ENCODE measurements at regions not wholly inside any gene's neighbourhood (a gene's known extent, or its start where the extent isn't known, plus 50 kb on each side); places are given as distances from the start of the nearest gene placed in this dataset.
"Not testable (repeated sequence)": the region's sequence is repeated elsewhere in the genome, so short reads cannot be mapped to it uniquely, and the experiment has no call there.

- not testable (repeated sequence) for H3K27me3 ChIP-seq (ENCODE audit: control insufficient read depth, insufficient read depth, low read length); H3K4me1 ChIP-seq (ENCODE audit: control insufficient read depth, insufficient read depth, low read length); H3K9me3 ChIP-seq (ENCODE audit: control insufficient read depth, low read length); H3K4me3 ChIP-seq (ENCODE audit: low read length); H3K9ac ChIP-seq (ENCODE audit: low read length); H3K36me3 ChIP-seq (ENCODE audit: control insufficient read depth, insufficient read depth, low read length)
Observed at GRCh38 chr1:121079655-121080054, 104.5 kb downstream of the FAM72B start.

GRCh38 chr1:121080197-121080903 lies 103.8 kb downstream of the FAM72B start:
- not testable (repeated sequence) for H3K4me1 ChIP-seq (ENCODE audit: control insufficient read depth, insufficient read depth, low read length); H3K4me3 ChIP-seq (ENCODE audit: low read length)

GRCh38 chr1:121080904-121081264 lies 103.3 kb downstream of the FAM72B start:
- H3K9me3 ChIP-seq (ENCODE audit: control insufficient read depth, low read length); H3K27me3 ChIP-seq (ENCODE audit: control insufficient read depth, insufficient read depth, low read length); H3K36me3 ChIP-seq (ENCODE audit: control insufficient read depth, insufficient read depth, low read length); H3K4me1 ChIP-seq (ENCODE audit: control insufficient read depth, insufficient read depth, low read length); H3K9ac ChIP-seq (ENCODE audit: low read length); H3K4me3 ChIP-seq (ENCODE audit: low read length): not testable (repeated sequence)

More at GRCh38 chr1:121080197-121080903, 103.8 kb downstream of the FAM72B start:
- not testable (repeated sequence) for H3K36me3 ChIP-seq (ENCODE audit: control insufficient read depth, insufficient read depth, low read length); H3K9me3 ChIP-seq (ENCODE audit: control insufficient read depth, low read length); H3K27me3 ChIP-seq (ENCODE audit: control insufficient read depth, insufficient read depth, low read length); H3K9ac ChIP-seq (ENCODE audit: low read length)

GRCh38 chr1:121081625-121082199 lies 102.4 kb downstream of the FAM72B start:
- H3K27me3 ChIP-seq (ENCODE audit: control insufficient read depth, insufficient read depth, low read length); H3K4me1 ChIP-seq (ENCODE audit: control insufficient read depth, insufficient read depth, low read length); H3K9ac ChIP-seq (ENCODE audit: low read length); H3K9me3 ChIP-seq (ENCODE audit: control insufficient read depth, low read length); H3K4me3 ChIP-seq (ENCODE audit: low read length); H3K36me3 ChIP-seq (ENCODE audit: control insufficient read depth, insufficient read depth, low read length): not testable (repeated sequence)

GRCh38 chr1:121082995-121083394 lies 101.1 kb downstream of the FAM72B start:
- H3K4me1 ChIP-seq (ENCODE audit: control insufficient read depth, insufficient read depth, low read length); H3K9ac ChIP-seq (ENCODE audit: low read length); H3K27me3 ChIP-seq (ENCODE audit: control insufficient read depth, insufficient read depth, low read length); H3K36me3 ChIP-seq (ENCODE audit: control insufficient read depth, insufficient read depth, low read length); H3K4me3 ChIP-seq (ENCODE audit: low read length); H3K9me3 ChIP-seq (ENCODE audit: control insufficient read depth, low read length): not testable (repeated sequence)

GRCh38 chr1:121086249-121086648 lies 97.9 kb downstream of the FAM72B start:
- not testable (repeated sequence) for H3K27me3 ChIP-seq (ENCODE audit: control insufficient read depth, insufficient read depth, low read length); H3K4me3 ChIP-seq (ENCODE audit: low read length); H3K36me3 ChIP-seq (ENCODE audit: control insufficient read depth, insufficient read depth, low read length); H3K4me1 ChIP-seq (ENCODE audit: control insufficient read depth, insufficient read depth, low read length); H3K9ac ChIP-seq (ENCODE audit: low read length); H3K9me3 ChIP-seq (ENCODE audit: control insufficient read depth, low read length)

GRCh38 chr1:121087221-121087620 lies 96.9 kb downstream of the FAM72B start:
- not testable (repeated sequence) for H3K9ac ChIP-seq (ENCODE audit: low read length); H3K27me3 ChIP-seq (ENCODE audit: control insufficient read depth, insufficient read depth, low read length); H3K4me3 ChIP-seq (ENCODE audit: low read length); H3K36me3 ChIP-seq (ENCODE audit: control insufficient read depth, insufficient read depth, low read length); H3K4me1 ChIP-seq (ENCODE audit: control insufficient read depth, insufficient read depth, low read length); H3K9me3 ChIP-seq (ENCODE audit: control insufficient read depth, low read length)

GRCh38 chr1:121088568-121088967 lies 95.6 kb downstream of the FAM72B start:
- H3K4me3 ChIP-seq (ENCODE audit: low read length); H3K27me3 ChIP-seq (ENCODE audit: control insufficient read depth, insufficient read depth, low read length); H3K36me3 ChIP-seq (ENCODE audit: control insufficient read depth, insufficient read depth, low read length); H3K4me1 ChIP-seq (ENCODE audit: control insufficient read depth, insufficient read depth, low read length); H3K9me3 ChIP-seq (ENCODE audit: control insufficient read depth, low read length); H3K9ac ChIP-seq (ENCODE audit: low read length): not testable (repeated sequence)

GRCh38 chr1:121092329-121092968 lies 91.7 kb downstream of the FAM72B start:
- not testable (repeated sequence) for H3K4me1 ChIP-seq (ENCODE audit: control insufficient read depth, insufficient read depth, low read length); H3K9ac ChIP-seq (ENCODE audit: low read length); H3K27me3 ChIP-seq (ENCODE audit: control insufficient read depth, insufficient read depth, low read length); H3K9me3 ChIP-seq (ENCODE audit: control insufficient read depth, low read length); H3K36me3 ChIP-seq (ENCODE audit: control insufficient read depth, insufficient read depth, low read length); H3K4me3 ChIP-seq (ENCODE audit: low read length)

GRCh38 chr1:121095014-121095413 lies 89.1 kb downstream of the FAM72B start:
- H3K36me3 ChIP-seq (ENCODE audit: control insufficient read depth, insufficient read depth, low read length); H3K9me3 ChIP-seq (ENCODE audit: control insufficient read depth, low read length); H3K27me3 ChIP-seq (ENCODE audit: control insufficient read depth, insufficient read depth, low read length); H3K9ac ChIP-seq (ENCODE audit: low read length); H3K4me1 ChIP-seq (ENCODE audit: control insufficient read depth, insufficient read depth, low read length); H3K4me3 ChIP-seq (ENCODE audit: low read length): not testable (repeated sequence)

GRCh38 chr1:121097127-121097866 lies 86.8 kb downstream of the FAM72B start:
- H3K9me3 ChIP-seq (ENCODE audit: control insufficient read depth, low read length); H3K36me3 ChIP-seq (ENCODE audit: control insufficient read depth, insufficient read depth, low read length); H3K4me3 ChIP-seq (ENCODE audit: low read length); H3K27me3 ChIP-seq (ENCODE audit: control insufficient read depth, insufficient read depth, low read length); H3K9ac ChIP-seq (ENCODE audit: low read length); H3K4me1 ChIP-seq (ENCODE audit: control insufficient read depth, insufficient read depth, low read length): not testable (repeated sequence)

- H3K9ac ChIP-seq (ENCODE audit: low read length); H3K4me3 ChIP-seq (ENCODE audit: low read length); H3K36me3 ChIP-seq (ENCODE audit: control insufficient read depth, insufficient read depth, low read length); H3K27me3 ChIP-seq (ENCODE audit: control insufficient read depth, insufficient read depth, low read length); H3K9me3 ChIP-seq (ENCODE audit: control insufficient read depth, low read length); H3K4me1 ChIP-seq (ENCODE audit: control insufficient read depth, insufficient read depth, low read length): not testable (repeated sequence)
Observed at GRCh38 chr1:121097867-121098215, 86.3 kb downstream of the FAM72B start.
